ENCODE measurements at regions not wholly inside any gene's neighbourhood (a gene's known extent, or its start where the extent isn't known, plus 50 kb on each side); places are given as distances from the start of the nearest gene placed in this dataset.

DNA sequence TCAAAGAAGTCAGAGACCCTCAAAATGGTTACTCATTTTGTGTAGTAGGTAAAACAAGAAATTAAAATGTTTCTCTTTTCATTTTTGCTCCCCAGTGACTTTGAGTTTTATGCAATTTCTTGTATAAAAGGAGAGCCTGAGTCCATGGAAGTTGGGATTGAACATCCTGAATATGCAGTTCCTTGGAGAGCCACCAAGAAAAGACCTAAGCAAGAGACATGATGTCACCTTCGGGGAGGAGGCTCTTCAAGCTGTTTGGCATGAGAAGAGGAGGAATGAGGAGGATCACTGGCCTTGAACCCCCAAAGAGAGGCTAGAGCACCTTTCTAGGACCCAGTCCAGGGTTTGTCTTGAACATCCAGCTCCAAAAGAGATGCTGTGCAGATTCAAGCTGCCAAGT lies 62.3 kb upstream of the CALM2 start:
- H3K4me1 Mint-ChIP-seq (ENCODE audit: low read depth), result peaks cover 35% of the 10 kb centered on the region

GRCh38 chr2:47237375-47238334 lies 61.3 kb upstream of the CALM2 start:
- no peak for DNase-seq
- Mint-ChIP-seq H3K9me3 (no peaks in the 10 kb centered on the region), H3K27me3 (ENCODE audit: insufficient read depth) (peaks cover 6% of the 10 kb centered on the region), H3K36me3 (ENCODE audit: low read depth) (no peaks in the 10 kb centered on the region), H3K4me3 (no peak overlapping the region; the same call in 1 of the 2 replicates), H3K27ac (peak overlapping the region; percentile 11; the same call in 1 of the 2 replicates), H3K4me1 (ENCODE audit: low read depth) (peaks cover 35% of the 10 kb centered on the region)
- TF ChIP-seq CTCF (IDR thresholded peaks at IDR 0.05), result no peak

More for the DNA sequence above, 62.3 kb upstream of the CALM2 start:
- TF ChIP-seq CTCF (IDR thresholded peaks at IDR 0.05), result no peak
- Mint-ChIP-seq H3K27ac (no peak overlapping the region), H3K4me3 (no peak overlapping the region), H3K9me3 (no peaks in the 10 kb centered on the region), H3K27me3 (ENCODE audit: insufficient read depth) (peaks cover 5% of the 10 kb centered on the region), H3K36me3 (ENCODE audit: low read depth) (no peaks in the 10 kb centered on the region)
- no peak for DNase-seq

GRCh38 chr2:47236503-47237215 lies 60.3 kb upstream of the CALM2 start:
- no peak overlapping the region for H3K4me3 Mint-ChIP-seq
- H3K4me1 Mint-ChIP-seq (ENCODE audit: low read depth), result peaks cover 35% of the 10 kb centered on the region
- H3K36me3 Mint-ChIP-seq (ENCODE audit: low read depth), result no peaks in the 10 kb centered on the region
- peaks cover 6% of the 10 kb centered on the region for H3K27me3 Mint-ChIP-seq (ENCODE audit: insufficient read depth)
- H3K9me3 Mint-ChIP-seq, result no peaks in the 10 kb centered on the region
- no peak for TF ChIP-seq CTCF (IDR thresholded peaks at IDR 0.05)
- peak overlapping the region; percentile 52; the same call in 1 of the 2 replicates for H3K27ac Mint-ChIP-seq
- DNase-seq, result no peak

GRCh38 chr2:47235132-47235531 lies 58.8 kb upstream of the CALM2 start:
- no peaks in the 10 kb centered on the region for H3K9me3 Mint-ChIP-seq
- no peak overlapping the region for H3K4me3 Mint-ChIP-seq
- TF ChIP-seq CTCF (IDR thresholded peaks at IDR 0.05), result no peak
- H3K27me3 Mint-ChIP-seq (ENCODE audit: insufficient read depth), result peaks cover 6% of the 10 kb centered on the region
- H3K27ac Mint-ChIP-seq, result no peak overlapping the region
- peaks cover 35% of the 10 kb centered on the region for H3K4me1 Mint-ChIP-seq (ENCODE audit: low read depth)
- DNase-seq, result no peak
- no peaks in the 10 kb centered on the region for H3K36me3 Mint-ChIP-seq (ENCODE audit: low read depth)

DNA sequence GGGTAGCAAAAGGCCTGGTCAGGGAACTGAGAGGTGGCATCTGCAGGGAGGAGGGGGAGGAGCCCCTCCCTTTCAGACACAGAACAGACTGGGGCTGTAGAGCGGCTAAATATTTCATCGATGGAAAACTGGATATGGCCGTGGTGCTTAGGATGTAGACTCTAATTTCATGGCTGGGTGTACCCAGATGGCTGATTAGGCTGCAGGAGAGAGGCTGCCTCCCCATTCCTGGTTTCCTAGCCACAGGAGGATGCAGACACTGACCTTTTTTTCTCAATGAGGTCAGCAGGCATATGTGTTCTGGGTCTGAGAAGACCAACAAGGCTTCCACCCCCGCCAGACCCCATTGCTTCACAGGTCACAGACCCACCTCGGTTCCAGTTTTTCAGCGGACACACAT lies 58.1 kb upstream of the CALM2 start:
- no peak overlapping the region for H3K27ac Mint-ChIP-seq
- H3K36me3 Mint-ChIP-seq (ENCODE audit: low read depth), result no peaks in the 10 kb centered on the region
- H3K27me3 Mint-ChIP-seq (ENCODE audit: insufficient read depth), result peaks cover 6% of the 10 kb centered on the region
- H3K4me3 Mint-ChIP-seq, result no peak overlapping the region
- H3K4me1 Mint-ChIP-seq (ENCODE audit: low read depth), result peaks cover 35% of the 10 kb centered on the region
- DNase-seq, result no peak
- H3K9me3 Mint-ChIP-seq, result no peaks in the 10 kb centered on the region
- TF ChIP-seq CTCF (IDR thresholded peaks at IDR 0.05), result no peak
